A673 (cell line): ENCODE measurements at regions not wholly inside any gene's neighbourhood (a gene's known extent, or its start where the extent isn't known, plus 50 kb on each side); places are given as distances from the start of the nearest gene placed in this dataset.

Experiments
- BruUV-seq: library from RNA; stranded (reverse); fragments of 400-500 nt; replicated peaks from 2 replicates; lab custom pipeline; 2021; lab: Mats Ljungman, UMichigan
- CTCF ChIA-PET: fragments of 300-600 bp; sonication (Branson Sonifier 250); formaldehyde crosslinking; loops from one replicate; lab custom pipeline; 2022; ENCODE audit warnings: antibody characterized with exemption; lab: Charles Lee
- POLR2A ChIA-PET: fragments of 300-600 bp; sonication (Branson Sonifier 250); formaldehyde crosslinking; loops from one replicate; lab custom pipeline; 2022; ENCODE audit warnings: antibody characterized with exemption; ENCODE audit not compliant: low non-redundant PET; lab: Charles Lee
- DNase-seq: peaks from one replicate; pipeline ENCODE4 v3.0.0-alpha.2; 2015; ENCODE audit warnings: low spot score
- H3K27ac ChIP-seq: fragments of 200-600 bp; sonication (generic); 2 replicates; pipeline ENCODE4 v1.5.1; 2016; ENCODE audit warnings: mixed run types, low read depth, mild to moderate bottlenecking, mixed read lengths, antibody characterized with exemption, low read length; ENCODE audit not compliant: poor library complexity, severe bottlenecking
- H3K27me3 ChIP-seq: fragments of 200-600 bp; sonication (generic); replicated peaks from 2 replicates; pipeline ENCODE4 v1.6.1; 2017; ENCODE audit warnings: mixed run types, low read depth, mild to moderate bottlenecking, mixed read lengths, antibody characterized with exemption, low read length; ENCODE audit not compliant: insufficient read depth, poor library complexity
- H3K36me3 ChIP-seq: fragments of 200-600 bp; sonication (generic); 2 replicates; pipeline ENCODE4 v1.6.1; 2016; ENCODE audit warnings: mixed run types, mild to moderate bottlenecking, mixed read lengths, antibody characterized with exemption, low read length; ENCODE audit not compliant: insufficient read depth, poor library complexity, severe bottlenecking
- H3K4me1 ChIP-seq: fragments of 200-600 bp; sonication (generic); 2 replicates; pipeline ENCODE4 v1.6.1; 2017; ENCODE audit warnings: mixed run types, mild to moderate bottlenecking, mixed read lengths, antibody characterized with exemption, low read length; ENCODE audit not compliant: insufficient read depth, poor library complexity, severe bottlenecking
- H3K4me3 ChIP-seq: fragments of 200-600 bp; sonication (generic); 2 replicates; pipeline ENCODE4 v1.5.1; 2016; ENCODE audit warnings: low read depth, mixed run types, mild to moderate bottlenecking, mixed read lengths, low read length; ENCODE audit not compliant: poor library complexity, severe bottlenecking
- H3K9me3 ChIP-seq: fragments of 200-600 bp; sonication (generic); 2 replicates; pipeline ENCODE4 v1.6.1; 2016; ENCODE audit warnings: mixed run types, low read depth, mild to moderate bottlenecking, mixed read lengths, antibody characterized with exemption, low read length; ENCODE audit not compliant: poor library complexity, severe bottlenecking
- CTCF ChIP-seq: fragments of 300-800, 200-600 bp; sonication (generic); conservative IDR thresholded peaks from 2 replicates; pipeline ENCODE4 v1.5.1; 2017; ENCODE audit warnings: low read depth, mild to moderate bottlenecking, antibody characterized with exemption, low read length, moderate library complexity, mixed read lengths
- EZH2 ChIP-seq: fragments of 200-600 bp; sonication (generic); IDR thresholded peaks from 2 replicates; pipeline ENCODE4 v1.6.1; 2017; ENCODE audit warnings: borderline replicate concordance, low read depth, mild to moderate bottlenecking, mixed read lengths, antibody characterized with exemption, low read length; ENCODE audit not compliant: poor library complexity, severe bottlenecking
- intact Hi-C: fragments of 100-400 bp; cut with micrococcal nuclease; formaldehyde crosslinking; loops from one replicate; pipeline ENCODE4 v1.10.0; 2022; ENCODE audit not compliant: unreplicated experiment

GRCh38 chr13:97520061-97520460 lies 86.1 kb downstream of the RAP2A start:
- POLR2A ChIA-PET = no interaction called here

GRCh38 chr13:97520866-97521265 lies 86.9 kb downstream of the RAP2A start:
- no TSS peak for BruUV-seq
- no peak for TF ChIP-seq CTCF
- no peak for TF ChIP-seq EZH2
- DNase-seq = no peak
- Histone ChIP-seq H3K27me3 (no peaks in the 10 kb centered on the region), H3K4me3 (no peak overlapping the region), H3K4me1 (no peaks in the 10 kb centered on the region), H3K36me3 (no peaks in the 10 kb centered on the region), H3K27ac (no peak overlapping the region), H3K9me3 (no peaks in the 10 kb centered on the region)
- ChIA-PET CTCF (no interaction called here), POLR2A (no interaction called here)
- intact Hi-C loops = no loop called here

More at GRCh38 chr13:97520061-97520460, 86.1 kb downstream of the RAP2A start:
- CTCF ChIA-PET = no interaction called here
- Histone ChIP-seq H3K9me3 (no peaks in the 10 kb centered on the region), H3K4me3 (no peak overlapping the region), H3K36me3 (no peaks in the 10 kb centered on the region), H3K27ac (no peak overlapping the region), H3K4me1 (no peaks in the 10 kb centered on the region), H3K27me3 (no peaks in the 10 kb centered on the region)
- no peak for TF ChIP-seq EZH2
- TF ChIP-seq CTCF = no peak
- intact Hi-C loops = no loop called here
- BruUV-seq = no TSS peak
- no peak for DNase-seq

GRCh38 chr13:97521726-97522125 lies 87.8 kb downstream of the RAP2A start:
- H3K27me3 ChIP-seq = no peaks in the 10 kb centered on the region
- CTCF ChIA-PET = no interaction called here
- H3K27ac ChIP-seq = no peak overlapping the region
- POLR2A ChIA-PET = no interaction called here
- intact Hi-C loops = no loop called here
- BruUV-seq = no TSS peak
- no peak for DNase-seq
- H3K9me3 ChIP-seq = no peaks in the 10 kb centered on the region
- no peak overlapping the region for H3K4me3 ChIP-seq
- TF ChIP-seq CTCF (no peak), EZH2 (no peak)
- H3K36me3 ChIP-seq = no peaks in the 10 kb centered on the region
- no peaks in the 10 kb centered on the region for H3K4me1 ChIP-seq
